Naive thymus-derived CD4-positive, alpha-beta T cell (primary cell): ENCODE measurements at regions not wholly inside any gene's neighbourhood (a gene's known extent, or its start where the extent isn't known, plus 50 kb on each side); places are given as distances from the start of the nearest gene placed in this dataset.

Experiments used
- ATAC-seq: fragments of 150-1000 bp; cut with Tn5 transposase; 2 replicates; pipeline ENCODE4 v1.10.0; 2021; ENCODE audit warnings: mild to moderate bottlenecking, moderate library complexity
- CTCF ChIA-PET: fragments of 350-600 bp; sonication (Branson Sonifier 250); formaldehyde crosslinking; loops from one replicate; lab custom pipeline; 2021; ENCODE audit warnings: antibody characterized with exemption; lab: Charles Lee
- POLR2A ChIA-PET: fragments of 350-600 bp; sonication (Branson Sonifier 250); formaldehyde crosslinking; loops from one replicate; lab custom pipeline; 2021; ENCODE audit warnings: antibody characterized with exemption, inconsistent platforms; lab: Charles Lee
- DNase-seq, 9 donors: peaks; one replicate each; pipeline versions ENCODE4 v3.0.0 to v3.0.0-alpha.2; 2020 to 2022; ENCODE audit warnings: mixed read lengths in 1 of 9
- H3K27ac ChIP-seq: one replicate; pipeline ENCODE4 v1.7.0; 2013; ENCODE audit warnings: mild to moderate bottlenecking, low read depth, low read length, moderate library complexity
- H3K27me3 ChIP-seq, 2 donors: one replicate each; pipeline ENCODE4 v1.7.0; 2013; ENCODE audit warnings: low read length in 2 of 2, mild to moderate bottlenecking in 2 of 2, moderate library complexity in 2 of 2; ENCODE audit not compliant: control insufficient read depth in 2 of 2, insufficient read depth in 2 of 2
- H3K36me3 ChIP-seq, 3 experiments: 1 replicate in 2 of 3; 2 replicates in 1 of 3; pipeline ENCODE4 v1.7.0; 2013; ENCODE audit warnings: low read length in 3 of 3, mild to moderate bottlenecking in 3 of 3, moderate library complexity in 1 of 3; ENCODE audit not compliant: insufficient read depth in 3 of 3, control insufficient read depth in 2 of 3
- H3K4me1 ChIP-seq, 2 donors: one replicate each; pipeline ENCODE4 v1.7.0; 2013; ENCODE audit warnings: low read length in 2 of 2, mild to moderate bottlenecking in 2 of 2, moderate library complexity in 1 of 2; ENCODE audit not compliant: control insufficient read depth in 2 of 2, insufficient read depth in 2 of 2
- H3K4me3 ChIP-seq: 2 replicates; pipeline ENCODE4 v1.7.0; 2013; ENCODE audit warnings: mild to moderate bottlenecking, low read length
- H3K9me3 ChIP-seq, 3 experiments: 1 replicate in 2 of 3; 2 replicates in 1 of 3; pipeline ENCODE4 v1.7.0; 2013; ENCODE audit warnings: low read length in 3 of 3; ENCODE audit not compliant: control insufficient read depth in 2 of 3
- H3K27ac Mint-ChIP-seq, 9 donors: one replicate each; pipeline ENCODE4 v1.8.0; 2020 to 2022; ENCODE audit warnings: mixed read lengths in 9 of 9, mild to moderate bottlenecking in 8 of 9, moderate library complexity in 5 of 9, inconsistent platforms in 2 of 9
- H3K27me3 Mint-ChIP-seq, 5 donors: one replicate each; pipeline ENCODE4 v1.8.0; 2021 to 2022; ENCODE audit warnings: mixed read lengths in 5 of 5, mild to moderate bottlenecking in 1 of 5
- H3K36me3 Mint-ChIP-seq, 5 donors: one replicate each; pipeline ENCODE4 v1.8.0; 2020 to 2022; ENCODE audit warnings: mixed read lengths in 5 of 5, mild to moderate bottlenecking in 3 of 5, inconsistent platforms in 1 of 5
- H3K4me1 Mint-ChIP-seq, 7 donors: one replicate each; pipeline ENCODE4 v1.8.0; 2020 to 2022; ENCODE audit warnings: mixed read lengths in 7 of 7, mild to moderate bottlenecking in 3 of 7, inconsistent platforms in 1 of 7
- H3K4me3 Mint-ChIP-seq, 10 donors: one replicate each; pipeline ENCODE4 v1.8.0; 2020 to 2022; ENCODE audit warnings: mild to moderate bottlenecking in 10 of 10, mixed read lengths in 10 of 10, moderate library complexity in 6 of 10, inconsistent platforms in 2 of 10
- H3K9me3 Mint-ChIP-seq, 11 donors: one replicate each; pipeline ENCODE4 v1.8.0; 2020 to 2022; ENCODE audit warnings: mixed read lengths in 11 of 11, mild to moderate bottlenecking in 4 of 11, inconsistent platforms in 1 of 11, moderate library complexity in 1 of 11
- intact Hi-C, 2 donors: fragments of 100-400 bp; cut with micrococcal nuclease; formaldehyde crosslinking; loops; one replicate each; pipeline ENCODE4 v1.15.1; 2023

DNA sequence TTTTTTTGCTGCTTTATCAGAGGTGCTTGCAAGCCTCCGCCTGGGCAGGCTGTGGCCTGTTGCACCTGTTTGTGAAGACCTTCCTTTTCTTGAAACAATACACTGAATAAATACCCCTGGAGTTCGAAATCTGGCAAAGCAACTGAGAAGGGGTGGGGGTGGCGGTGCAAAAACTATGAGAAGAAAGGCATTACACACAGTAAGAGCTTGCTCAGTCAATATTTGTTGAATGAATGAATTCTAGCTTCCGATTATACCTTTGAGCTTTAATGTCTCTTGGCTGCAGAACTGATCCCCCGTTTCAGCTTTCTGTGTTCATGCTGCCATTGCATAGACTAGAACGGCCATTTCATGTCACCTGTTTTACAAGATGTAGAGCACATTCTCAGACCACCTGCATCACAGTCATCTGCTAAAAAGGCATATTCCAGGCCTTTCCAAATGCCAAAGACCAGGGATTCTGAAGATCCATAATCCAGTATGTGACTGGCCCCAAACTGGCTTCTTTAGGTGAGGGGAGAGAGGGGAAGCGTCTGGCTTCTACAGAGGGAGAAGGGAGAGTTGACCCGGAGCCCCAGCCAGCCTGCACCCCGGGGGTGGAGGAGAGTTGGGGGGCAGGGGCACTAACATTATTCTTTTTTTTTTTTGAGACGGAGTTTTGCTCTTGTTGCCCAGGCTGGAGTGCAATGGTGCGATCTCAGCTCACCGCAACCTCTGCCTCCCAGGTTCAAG, 111.5 kb downstream of the ETS2 start:
- Histone ChIP-seq H3K9me3 (no peaks in the 10 kb centered on the region), H3K36me3 (no peaks in the 10 kb centered on the region), H3K4me1 (no peaks in the 10 kb centered on the region), H3K27ac (no peak overlapping the region), H3K27me3 (no peaks in the 10 kb centered on the region), H3K4me3 (no peak overlapping the region)
- ChIA-PET CTCF (no interaction called here), POLR2A (no interaction called here)
- ATAC-seq: no peak
- H3K4me1 Mint-ChIP-seq: peaks cover 0 to 2% (median 0%) of the 10 kb centered on the region in 7 donors
- H3K27me3 Mint-ChIP-seq: peaks cover 20 to 26% (median 21%) of the 10 kb centered on the region in 5 donors
- H3K4me3 Mint-ChIP-seq: no peak overlapping the region
- no peak for DNase-seq
- no peak overlapping the region for H3K27ac Mint-ChIP-seq
- peaks cover 0 to 3% (median 0%) of the 10 kb centered on the region in 11 donors for H3K9me3 Mint-ChIP-seq
- H3K36me3 Mint-ChIP-seq: peaks cover 0 to 2% (median 0%) of the 10 kb centered on the region in 5 donors
- intact Hi-C loops: loop anchor here in 1 of 2 donors (10.0 kb wide), 1 partner anchor 82 kb away; no protein-coding TSS in a partner anchor

DNA sequence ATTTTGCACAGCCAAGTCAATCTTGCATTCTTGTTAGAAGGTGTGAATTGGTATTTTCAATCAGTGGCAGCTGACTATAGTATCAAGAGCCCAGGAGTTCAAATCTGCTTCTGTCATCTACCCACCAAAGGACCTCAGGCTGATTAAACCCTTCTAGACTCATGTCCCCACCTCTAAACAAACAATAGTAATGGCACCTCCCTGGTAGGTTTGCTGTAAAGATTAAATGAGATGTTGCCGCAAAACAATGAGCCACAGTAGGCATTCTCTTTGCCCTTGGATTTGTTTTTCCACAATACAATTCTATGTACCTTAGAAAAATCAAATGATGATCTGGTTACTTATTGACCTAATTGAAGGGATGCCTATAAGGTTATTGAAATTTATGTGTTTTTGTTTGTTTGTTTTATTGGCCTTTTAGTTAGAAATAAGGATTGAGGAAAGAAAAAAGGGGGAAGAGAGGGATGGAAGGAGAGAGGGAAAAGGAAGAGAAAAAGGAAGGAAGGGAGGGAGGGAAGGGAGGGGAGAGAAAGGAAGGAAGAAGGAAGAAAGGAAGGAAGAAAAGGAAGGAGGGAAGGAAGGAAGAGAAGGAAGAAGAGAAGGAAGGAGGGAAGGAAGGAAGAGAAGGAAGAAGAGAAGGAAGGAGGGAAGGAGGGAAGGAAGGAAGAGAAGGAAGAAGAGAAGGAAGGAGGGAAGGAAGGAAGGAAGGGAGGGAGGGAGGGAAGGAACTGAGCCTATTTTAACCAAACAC, 110.7 kb downstream of the ETS2 start:
- Mint-ChIP-seq H3K4me3 (no peak overlapping the region), H3K9me3 (peaks cover 0 to 1% (median 0%) of the 10 kb centered on the region in 11 donors), H3K4me1 (peaks cover 0 to 3% (median 0%) of the 10 kb centered on the region in 7 donors), H3K36me3 (no peaks in the 10 kb centered on the region), H3K27me3 (peaks cover 15 to 26% (median 21%) of the 10 kb centered on the region in 5 donors), H3K27ac (no peak overlapping the region)
- Histone ChIP-seq H3K9me3 (no peaks in the 10 kb centered on the region), H3K27me3 (no peaks in the 10 kb centered on the region), H3K4me1 (no peaks in the 10 kb centered on the region), H3K36me3 (no peaks in the 10 kb centered on the region), H3K27ac (no peak overlapping the region), H3K4me3 (no peak overlapping the region)
- intact Hi-C loops: loop anchor here in 1 of 2 donors (10.0 kb wide), 1 partner anchor 82 kb away; no protein-coding TSS in a partner anchor
- no peak for DNase-seq
- ATAC-seq: no peak
- POLR2A ChIA-PET: no interaction called here
- CTCF ChIA-PET: no interaction called here

- ChIA-PET CTCF (no interaction called here), POLR2A (no interaction called here)
- no peak overlapping the region for H3K27ac ChIP-seq
- no peak for DNase-seq
- H3K4me3 Mint-ChIP-seq: no peak overlapping the region
- no peak overlapping the region for H3K27ac Mint-ChIP-seq
- no peaks in the 10 kb centered on the region for H3K4me1 ChIP-seq
- H3K36me3 Mint-ChIP-seq: no peaks in the 10 kb centered on the region
- H3K4me1 Mint-ChIP-seq: peaks cover 0 to 4% (median 0%) of the 10 kb centered on the region in 7 donors
- no peaks in the 10 kb centered on the region for H3K9me3 ChIP-seq
- intact Hi-C loops: loop anchor here in 1 of 2 donors (10.0 kb wide), 1 partner anchor 81 kb away; no protein-coding TSS in a partner anchor
- no peaks in the 10 kb centered on the region for H3K9me3 Mint-ChIP-seq
- H3K4me3 ChIP-seq: no peak overlapping the region
- ATAC-seq: no peak
- H3K27me3 ChIP-seq: no peaks in the 10 kb centered on the region
- peaks cover 15 to 24% (median 16%) of the 10 kb centered on the region in 5 donors for H3K27me3 Mint-ChIP-seq
- H3K36me3 ChIP-seq: no peaks in the 10 kb centered on the region
Measured at GRCh38 chr21:38915546-38915945, 109.8 kb downstream of the ETS2 start.

GRCh38 chr21:38914528-38915293, 109.0 kb downstream of the ETS2 start:
- H3K4me3 ChIP-seq: no peak overlapping the region
- no peak for ATAC-seq
- DNase-seq: no peak
- no peaks in the 10 kb centered on the region for H3K9me3 ChIP-seq
- Mint-ChIP-seq H3K27me3 (peaks cover 12 to 20% (median 16%) of the 10 kb centered on the region in 5 donors), H3K27ac (no peak overlapping the region), H3K36me3 (no peaks in the 10 kb centered on the region), H3K4me3 (no peak overlapping the region), H3K9me3 (no peaks in the 10 kb centered on the region), H3K4me1 (peaks cover 0 to 4% (median 0%) of the 10 kb centered on the region in 7 donors)
- H3K27ac ChIP-seq: no peak overlapping the region
- H3K4me1 ChIP-seq: no peaks in the 10 kb centered on the region
- ChIA-PET POLR2A (interaction anchor here (0.6 kb wide), 1 partner anchor 148 kb away, joined by 3 read pairs; no protein-coding TSS in a partner anchor), CTCF (no interaction called here)
- intact Hi-C loops: loop anchor here in 1 of 2 donors (10.0 kb wide), 1 partner anchor 80 kb away; no protein-coding TSS in a partner anchor
- H3K27me3 ChIP-seq: no peaks in the 10 kb centered on the region
- no peaks in the 10 kb centered on the region for H3K36me3 ChIP-seq

GRCh38 chr21:38913893-38914527, 108.3 kb downstream of the ETS2 start:
- intact Hi-C loops: loop anchor here in 1 of 2 donors (10.0 kb wide), 1 partner anchor 79 kb away; no protein-coding TSS in a partner anchor
- H3K36me3 Mint-ChIP-seq: no peaks in the 10 kb centered on the region
- ChIA-PET CTCF (no interaction called here), POLR2A (interaction anchor here (0.6 kb wide), 1 partner anchor 147 kb away, joined by 3 read pairs; no protein-coding TSS in a partner anchor)
- H3K4me1 ChIP-seq: no peaks in the 10 kb centered on the region
- no peak overlapping the region for H3K27ac Mint-ChIP-seq
- no peaks in the 10 kb centered on the region for H3K36me3 ChIP-seq
- no peak overlapping the region for H3K4me3 Mint-ChIP-seq
- H3K9me3 ChIP-seq: no peaks in the 10 kb centered on the region
- peaks cover 0 to 4% (median 0%) of the 10 kb centered on the region in 7 donors for H3K4me1 Mint-ChIP-seq
- H3K4me3 ChIP-seq: no peak overlapping the region
- H3K27ac ChIP-seq: no peak overlapping the region
- no peak for ATAC-seq
- DNase-seq: no peak
- H3K9me3 Mint-ChIP-seq: no peaks in the 10 kb centered on the region
- no peaks in the 10 kb centered on the region for H3K27me3 ChIP-seq
- peaks cover 6 to 15% (median 12%) of the 10 kb centered on the region in 5 donors for H3K27me3 Mint-ChIP-seq
